Neuron (in vitro differentiated cells): ENCODE measurements at regions not wholly inside any gene's neighbourhood (a gene's known extent, or its start where the extent isn't known, plus 50 kb on each side); places are given as distances from the start of the nearest gene placed in this dataset.

Source experiments
- H2AFZ ChIP-seq: one replicate; pipeline ENCODE4 v1.6.1; 2013; ENCODE audit warnings: low read depth, mild to moderate bottlenecking, inconsistent platforms, low read length, moderate library complexity
- H3K27me3 ChIP-seq: one replicate; pipeline ENCODE4 v1.6.1; 2013; ENCODE audit warnings: low read length; ENCODE audit not compliant: insufficient read depth
- H3K36me3 ChIP-seq: one replicate; pipeline ENCODE4 v1.6.1; 2013; ENCODE audit warnings: low read length; ENCODE audit not compliant: insufficient read depth
- H3K4me1 ChIP-seq: one replicate; pipeline ENCODE4 v1.6.1; 2013; ENCODE audit warnings: low read length; ENCODE audit not compliant: insufficient read depth
- H3K4me3 ChIP-seq: 2 replicates; pipeline ENCODE4 v1.5.1; 2013; ENCODE audit warnings: mild to moderate bottlenecking, low read length, moderate library complexity
- H3K9me3 ChIP-seq: one replicate; pipeline ENCODE4 v1.6.1; 2013; ENCODE audit warnings: low read length

DNA sequence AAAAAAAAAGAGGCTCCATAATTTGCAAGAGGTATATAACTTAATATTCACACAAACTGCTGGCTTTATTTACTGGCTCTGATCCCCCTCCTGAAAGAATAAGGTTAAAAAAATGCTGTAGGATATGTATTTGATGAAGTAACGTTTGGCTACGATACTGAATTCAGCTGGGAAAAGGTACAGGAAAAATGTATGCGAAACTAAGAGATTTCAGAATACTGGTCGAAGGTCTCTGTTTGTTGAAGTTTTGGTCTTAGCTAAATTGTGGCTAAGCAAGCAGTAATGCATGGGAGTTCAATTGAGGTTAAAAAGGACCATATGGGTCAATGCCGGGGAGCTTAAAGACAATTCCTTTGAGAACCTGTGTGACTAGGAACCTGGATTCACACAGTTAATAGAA, 355.5 kb upstream of the NCAM2 start:
- Histone ChIP-seq H3K36me3 (no peaks in the 10 kb centered on the region), H2AFZ (no peak overlapping the region), H3K4me3 (no peak overlapping the region), H3K4me1 (peaks cover 3% of the 10 kb centered on the region), H3K9me3 (no peaks in the 10 kb centered on the region), H3K27me3 (no peaks in the 10 kb centered on the region)

DNA sequence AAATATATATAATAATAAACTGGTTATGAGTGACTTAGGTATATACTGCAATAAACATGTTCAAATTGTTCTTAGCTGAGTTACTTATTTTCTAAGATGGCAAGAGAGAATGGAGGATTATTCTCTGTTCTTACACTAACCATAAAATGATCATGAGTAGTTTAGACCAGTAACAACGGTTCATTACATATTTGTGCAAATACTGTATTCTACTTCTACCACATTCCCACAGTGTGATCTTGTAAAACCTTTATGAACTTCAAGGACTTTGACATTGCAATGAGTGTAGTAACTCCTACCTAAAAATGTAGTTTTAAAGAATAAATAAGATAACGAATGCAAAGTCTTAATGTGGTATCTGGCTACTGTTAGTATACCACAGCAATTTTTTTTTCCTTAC, 353.7 kb upstream of the NCAM2 start:
- no peaks in the 10 kb centered on the region for H3K9me3 ChIP-seq
- no peaks in the 10 kb centered on the region for H3K27me3 ChIP-seq
- no peak overlapping the region for H2AFZ ChIP-seq
- H3K36me3 ChIP-seq, result no peaks in the 10 kb centered on the region
- H3K4me1 ChIP-seq, result peaks cover 3% of the 10 kb centered on the region
- H3K4me3 ChIP-seq, result no peak overlapping the region

DNA sequence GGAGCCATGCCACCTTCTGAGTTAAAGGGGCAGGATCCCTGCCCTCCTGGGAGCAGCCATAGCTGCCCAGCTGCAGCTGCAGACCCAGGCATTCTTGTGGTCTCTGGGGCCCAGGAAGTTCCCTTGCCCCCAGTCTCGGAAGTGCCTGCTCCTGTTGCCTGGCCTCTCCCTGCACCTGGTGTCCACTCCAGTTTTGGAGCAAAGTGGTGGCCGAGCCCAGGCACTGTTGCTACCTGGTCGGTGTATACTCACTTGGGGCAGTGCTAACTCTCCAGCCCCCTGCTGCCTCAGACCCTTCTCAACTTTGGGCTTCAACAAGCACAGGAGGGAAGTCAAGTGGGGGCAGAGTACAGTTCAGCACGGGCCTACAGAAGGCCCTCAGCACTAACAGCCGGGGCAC, 352.9 kb upstream of the NCAM2 start:
- Histone ChIP-seq H3K4me3 (no peak overlapping the region), H2AFZ (no peak overlapping the region), H3K4me1 (peaks cover 3% of the 10 kb centered on the region), H3K36me3 (no peaks in the 10 kb centered on the region), H3K9me3 (no peaks in the 10 kb centered on the region), H3K27me3 (no peaks in the 10 kb centered on the region)

DNA sequence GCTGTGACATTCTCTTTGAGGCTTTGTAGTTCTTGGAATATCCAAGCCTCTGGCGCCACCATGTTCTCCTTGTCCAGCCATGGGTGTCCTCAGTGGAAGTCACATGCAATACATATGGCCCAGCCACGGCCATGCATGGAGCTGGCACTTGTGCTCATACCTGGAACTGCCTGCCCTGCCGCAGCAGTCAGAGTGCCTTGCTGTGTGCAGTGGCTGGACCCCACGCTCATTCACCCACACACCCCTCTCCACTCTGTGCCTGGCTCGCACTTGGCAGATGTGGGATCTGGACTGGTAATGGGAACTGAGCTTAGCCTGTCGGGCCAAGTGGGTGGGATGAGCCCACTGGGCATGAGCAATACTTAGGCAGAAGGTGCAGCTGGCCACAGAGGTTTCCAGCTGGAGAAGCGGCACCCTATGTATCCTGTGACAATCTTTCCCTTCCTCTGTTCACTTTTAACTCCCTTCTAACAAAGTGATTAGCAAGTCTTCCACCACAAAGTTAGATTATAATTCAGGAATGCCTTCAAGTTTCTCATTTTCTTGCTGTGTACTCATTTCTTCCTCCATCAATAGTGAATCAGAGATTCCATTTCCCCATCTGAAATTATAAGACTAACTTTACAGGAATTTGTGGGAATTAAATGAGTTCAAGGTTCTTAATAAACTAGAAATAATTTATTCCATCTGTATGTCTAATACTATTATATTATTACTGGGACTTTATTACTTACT, 351.6 kb upstream of the NCAM2 start:
- Histone ChIP-seq H3K9me3 (no peaks in the 10 kb centered on the region), H3K4me1 (no peaks in the 10 kb centered on the region), H3K4me3 (no peak overlapping the region), H2AFZ (no peak overlapping the region), H3K27me3 (no peaks in the 10 kb centered on the region), H3K36me3 (no peaks in the 10 kb centered on the region)

DNA sequence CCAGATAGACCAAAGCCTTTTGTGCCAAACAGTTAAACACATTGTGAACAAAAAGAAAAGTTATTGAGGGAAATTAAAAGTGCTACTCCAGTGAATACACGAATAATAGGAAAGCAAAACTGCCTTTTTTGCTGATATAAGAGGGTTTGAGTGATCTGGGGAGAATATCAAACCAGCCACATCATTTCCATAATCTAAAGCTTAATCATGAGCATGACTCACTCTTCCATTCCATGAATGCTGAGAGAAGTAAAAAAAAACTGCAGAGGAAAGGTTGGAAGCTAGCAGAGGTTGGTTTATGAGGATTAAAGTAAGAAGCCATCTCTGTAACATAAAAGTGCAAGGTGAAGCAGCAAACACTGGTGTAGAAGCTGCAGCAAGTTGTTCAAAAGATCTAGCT, 350.6 kb upstream of the NCAM2 start:
- Histone ChIP-seq H2AFZ (no peak overlapping the region), H3K27me3 (no peaks in the 10 kb centered on the region), H3K4me3 (no peak overlapping the region), H3K9me3 (no peaks in the 10 kb centered on the region), H3K36me3 (no peaks in the 10 kb centered on the region), H3K4me1 (no peaks in the 10 kb centered on the region)

DNA sequence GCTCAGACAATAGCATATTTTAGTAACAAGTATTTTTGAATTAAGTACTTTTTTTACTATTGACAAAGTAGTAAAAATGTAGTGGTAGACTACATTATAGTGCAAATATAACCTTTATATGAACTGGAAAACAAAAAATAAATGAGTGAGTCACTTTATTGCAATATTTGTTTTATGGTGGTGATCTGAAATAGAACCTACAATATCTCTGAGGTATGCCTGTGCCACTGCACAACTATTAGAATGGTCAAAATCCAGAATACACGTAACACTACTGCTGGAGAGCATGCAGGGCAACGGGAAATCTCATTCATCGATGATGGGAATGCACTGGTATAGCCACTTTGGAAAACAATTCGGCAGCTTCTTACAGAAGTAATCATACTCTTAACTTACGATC, 349.0 kb upstream of the NCAM2 start:
- Histone ChIP-seq H3K27me3 (no peaks in the 10 kb centered on the region), H3K9me3 (no peaks in the 10 kb centered on the region), H3K4me1 (no peaks in the 10 kb centered on the region), H3K4me3 (no peak overlapping the region), H2AFZ (no peak overlapping the region), H3K36me3 (no peaks in the 10 kb centered on the region)

DNA sequence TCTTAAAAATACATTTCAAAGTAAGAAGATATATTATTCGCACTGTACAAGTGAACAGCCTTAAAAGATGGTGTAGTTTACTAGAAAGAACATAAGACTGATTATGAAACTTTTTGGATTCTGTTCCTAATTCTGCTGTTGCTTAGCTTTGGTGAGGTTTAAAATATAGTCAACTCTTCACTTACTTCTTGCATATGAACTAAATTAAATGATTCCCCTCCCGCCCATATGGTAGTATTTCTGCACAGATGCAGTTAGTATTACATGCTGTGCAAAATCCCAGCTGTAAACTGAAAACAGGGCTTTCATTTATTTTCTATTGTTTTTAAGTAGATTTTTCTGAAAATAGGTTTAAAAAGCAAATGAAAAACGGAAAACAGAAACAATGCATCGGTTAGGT, 345.4 kb upstream of the NCAM2 start:
- Histone ChIP-seq H3K4me1 (no peaks in the 10 kb centered on the region), H2AFZ (no peak overlapping the region), H3K9me3 (no peaks in the 10 kb centered on the region), H3K4me3 (no peak overlapping the region), H3K27me3 (no peaks in the 10 kb centered on the region), H3K36me3 (no peaks in the 10 kb centered on the region)

DNA sequence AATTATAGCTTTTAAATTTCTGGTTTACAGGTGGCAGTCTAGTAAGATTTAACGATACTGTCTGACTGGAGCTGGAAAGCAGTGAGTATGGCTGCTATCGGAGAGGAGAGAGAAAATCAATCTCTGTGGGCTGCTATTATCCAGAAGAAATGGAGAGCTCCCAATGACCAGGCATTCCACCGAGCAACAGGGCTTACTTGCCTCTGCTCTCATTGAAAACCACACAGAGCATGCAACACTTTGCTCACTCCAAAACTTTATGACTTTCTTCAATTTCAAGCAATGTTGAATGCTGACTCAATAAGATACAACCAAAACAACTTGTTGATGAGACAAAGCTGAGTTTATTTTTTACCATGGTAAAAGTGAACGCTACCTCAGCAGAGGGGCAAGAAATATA, 337.0 kb upstream of the NCAM2 start:
- peaks cover 35% of the 10 kb centered on the region for H3K4me1 ChIP-seq
- H3K27me3 ChIP-seq, result no peaks in the 10 kb centered on the region
- peak overlapping the region; percentile 53 for H2AFZ ChIP-seq
- H3K4me3 ChIP-seq, result peak overlapping the region; percentile 19
- no peaks in the 10 kb centered on the region for H3K36me3 ChIP-seq
- no peaks in the 10 kb centered on the region for H3K9me3 ChIP-seq

DNA sequence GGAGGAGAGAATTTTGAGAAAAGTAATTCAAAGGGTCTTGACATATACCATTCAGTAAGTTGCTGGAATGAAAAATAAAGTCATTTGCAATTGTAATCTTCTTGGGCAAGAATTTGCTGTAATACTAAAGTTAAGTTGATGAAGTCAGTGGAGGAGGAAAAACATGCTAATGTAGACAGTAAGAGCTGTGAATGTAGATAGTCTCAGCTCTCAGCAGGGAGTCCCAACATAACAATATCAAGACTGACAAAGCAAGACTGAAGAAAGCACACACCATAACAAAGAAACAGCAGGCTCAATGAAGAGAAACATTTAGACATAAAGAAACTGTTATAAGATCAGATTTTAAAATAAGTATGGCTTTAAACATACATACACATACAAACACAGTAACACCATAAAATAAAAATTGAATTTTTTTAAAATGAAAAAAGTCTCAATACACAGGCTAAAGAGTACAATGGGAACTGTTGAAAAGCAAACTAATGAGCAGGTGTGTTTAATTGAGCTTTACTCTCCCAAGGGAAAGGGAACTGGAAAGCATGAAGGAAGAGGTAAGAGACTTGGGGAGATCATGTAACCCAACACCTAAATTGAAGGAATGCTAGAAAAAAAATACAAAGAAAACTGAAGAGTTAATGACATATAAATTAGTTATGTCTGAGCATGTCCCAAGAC, 336.3 kb upstream of the NCAM2 start:
- Histone ChIP-seq H3K9me3 (no peaks in the 10 kb centered on the region), H3K36me3 (no peaks in the 10 kb centered on the region), H3K4me1 (peaks cover 35% of the 10 kb centered on the region), H2AFZ (peak overlapping the region; percentile 53), H3K27me3 (no peaks in the 10 kb centered on the region), H3K4me3 (peak overlapping the region; percentile 19)

DNA sequence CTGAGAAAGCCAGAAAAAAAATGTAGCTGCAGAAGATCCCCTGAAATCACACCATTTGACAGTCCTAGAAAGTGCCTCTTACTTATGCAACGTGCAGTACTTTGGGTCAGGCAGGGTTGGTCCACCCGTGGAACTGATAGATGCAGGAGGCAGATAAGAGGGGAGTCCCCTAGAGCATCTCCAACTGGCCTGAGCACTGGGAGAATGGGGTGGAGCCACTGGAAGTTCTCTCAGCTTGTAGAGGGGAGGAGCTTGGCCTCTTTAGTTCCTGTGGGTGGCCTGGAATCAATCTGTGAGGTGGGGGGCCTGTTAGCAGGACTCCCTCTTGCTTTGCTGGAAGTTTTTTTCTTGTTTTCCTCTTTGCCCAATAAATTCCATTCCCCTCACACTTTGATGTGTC, 335.7 kb upstream of the NCAM2 start:
- Histone ChIP-seq H3K27me3 (no peaks in the 10 kb centered on the region), H3K36me3 (no peaks in the 10 kb centered on the region), H3K4me1 (peaks cover 35% of the 10 kb centered on the region), H2AFZ (peak overlapping the region; percentile 26), H3K4me3 (no peak overlapping the region), H3K9me3 (no peaks in the 10 kb centered on the region)

DNA sequence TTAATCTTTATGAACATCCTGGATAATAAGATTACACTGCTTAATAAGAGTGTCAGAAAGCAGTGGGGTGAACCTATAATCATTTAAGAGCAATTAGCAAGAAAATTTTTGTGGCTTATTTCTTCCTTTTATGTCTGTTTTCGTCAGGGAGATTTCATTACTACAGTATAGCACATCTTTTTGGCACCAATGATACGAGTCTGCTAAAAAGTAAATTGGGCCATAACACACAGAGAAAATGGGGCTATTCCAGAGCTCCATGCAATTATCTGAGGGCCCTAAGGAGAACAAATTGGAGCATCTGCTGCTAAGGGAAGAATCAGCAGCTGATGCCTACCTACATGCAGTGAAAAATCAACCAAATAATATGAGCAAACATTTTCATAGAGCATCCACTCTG, 330.3 kb upstream of the NCAM2 start:
- Histone ChIP-seq H3K4me1 (peaks cover 11% of the 10 kb centered on the region), H2AFZ (no peak overlapping the region), H3K27me3 (no peaks in the 10 kb centered on the region), H3K4me3 (no peak overlapping the region), H3K9me3 (peaks cover 4% of the 10 kb centered on the region), H3K36me3 (no peaks in the 10 kb centered on the region)

DNA sequence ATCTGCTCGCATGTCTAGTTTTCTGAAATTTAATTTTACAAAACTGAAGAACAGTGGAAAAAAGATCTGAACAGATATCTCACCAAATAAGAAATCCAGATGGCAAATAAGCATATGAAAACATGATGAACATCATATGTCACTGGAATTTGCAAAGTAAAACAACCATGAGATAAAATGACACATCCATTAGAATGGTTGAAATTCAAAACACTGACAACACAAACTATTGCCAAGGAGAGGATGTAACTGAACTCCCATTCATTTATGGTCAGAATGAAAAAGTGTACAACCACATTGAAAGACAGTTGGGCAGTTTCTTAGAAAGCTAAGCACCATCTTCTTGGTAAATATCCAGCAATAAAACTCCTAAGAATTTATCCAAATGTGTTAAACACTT, 312.7 kb upstream of the NCAM2 start:
- Histone ChIP-seq H3K4me3 (no peak overlapping the region), H2AFZ (no peak overlapping the region), H3K9me3 (no peaks in the 10 kb centered on the region), H3K27me3 (no peaks in the 10 kb centered on the region), H3K4me1 (no peaks in the 10 kb centered on the region), H3K36me3 (no peaks in the 10 kb centered on the region)

DNA sequence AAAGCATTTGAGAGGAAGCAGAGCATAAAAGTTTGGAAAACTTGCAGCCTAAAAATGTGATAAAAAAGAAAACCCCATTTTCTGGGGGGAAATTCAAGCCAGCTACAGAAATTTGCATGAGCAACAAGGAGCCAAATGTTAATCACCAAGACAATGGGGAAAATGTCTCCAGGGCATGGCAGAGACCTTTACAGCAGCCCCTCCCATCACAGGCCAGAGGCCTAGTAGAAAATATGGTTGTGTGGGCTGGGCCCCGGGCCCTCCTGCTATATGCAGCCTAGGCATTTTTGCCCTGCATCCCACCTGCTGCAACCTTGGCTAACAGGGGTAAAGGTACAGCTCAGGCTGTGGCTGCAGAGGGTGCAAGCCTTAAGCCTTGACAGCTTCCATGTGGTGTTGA, 299.6 kb upstream of the NCAM2 start:
- Histone ChIP-seq H3K4me3 (no peak overlapping the region), H3K27me3 (no peaks in the 10 kb centered on the region), H3K36me3 (no peaks in the 10 kb centered on the region), H3K4me1 (no peaks in the 10 kb centered on the region), H2AFZ (no peak overlapping the region), H3K9me3 (no peaks in the 10 kb centered on the region)

DNA sequence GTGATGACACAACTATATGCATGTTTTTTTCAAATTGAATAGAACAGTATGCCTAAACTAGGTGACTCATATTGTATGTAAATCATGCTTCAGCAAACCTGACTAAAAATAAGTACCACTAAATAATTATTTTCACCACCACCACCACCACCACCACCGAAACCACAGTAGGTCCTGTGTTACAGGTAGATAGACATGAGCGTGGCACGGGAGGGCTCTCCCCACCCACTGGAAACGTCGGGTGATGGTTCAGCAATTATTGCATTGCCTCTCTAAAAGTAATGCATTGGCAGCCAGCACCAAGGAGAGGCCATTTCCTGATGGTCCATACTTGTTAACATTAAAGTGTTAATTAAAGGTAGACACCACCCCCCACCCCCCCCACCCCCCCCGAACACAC, 297.0 kb upstream of the NCAM2 start:
- H3K9me3 ChIP-seq, result no peaks in the 10 kb centered on the region
- H3K4me3 ChIP-seq, result no peak overlapping the region
- no peaks in the 10 kb centered on the region for H3K27me3 ChIP-seq
- no peaks in the 10 kb centered on the region for H3K36me3 ChIP-seq
- no peak overlapping the region for H2AFZ ChIP-seq
- H3K4me1 ChIP-seq, result no peaks in the 10 kb centered on the region
